ENCODE measurements at regions not wholly inside any gene's neighbourhood (a gene's known extent, or its start where the extent isn't known, plus 50 kb on each side); places are given as distances from the start of the nearest gene placed in this dataset.

DNA sequence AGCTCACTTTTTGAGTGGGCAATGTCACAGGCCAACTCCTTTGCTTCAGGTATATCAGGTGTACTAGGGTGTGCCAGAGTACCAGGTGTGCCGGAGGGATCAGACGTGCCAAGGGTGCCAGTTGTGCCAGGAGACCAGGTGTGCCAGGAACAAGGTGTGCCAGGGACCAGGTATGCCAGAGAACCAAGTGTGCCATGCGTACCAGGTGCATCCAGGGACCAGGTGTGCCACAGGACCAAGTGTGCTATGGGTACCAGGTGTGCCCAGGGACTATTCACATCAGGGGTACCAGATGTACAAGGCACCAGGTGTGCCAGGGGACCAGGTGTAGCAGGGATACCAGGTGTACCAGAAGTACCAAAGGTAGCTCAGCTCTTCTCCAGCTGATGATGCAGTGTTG lies 174.7 kb upstream of the S1PR3 start:
- no peak for DNase-seq (ENCODE audit: low spot score)
- ChIA-PET POLR2A (ENCODE audit: low non-redundant PET) (no interaction called here), CTCF (interaction anchor here (0.7 kb wide), 1 partner anchor 9 kb away, joined by 4 read pairs; no protein-coding TSS in a partner anchor)
- TF ChIP-seq, protein P1, sequence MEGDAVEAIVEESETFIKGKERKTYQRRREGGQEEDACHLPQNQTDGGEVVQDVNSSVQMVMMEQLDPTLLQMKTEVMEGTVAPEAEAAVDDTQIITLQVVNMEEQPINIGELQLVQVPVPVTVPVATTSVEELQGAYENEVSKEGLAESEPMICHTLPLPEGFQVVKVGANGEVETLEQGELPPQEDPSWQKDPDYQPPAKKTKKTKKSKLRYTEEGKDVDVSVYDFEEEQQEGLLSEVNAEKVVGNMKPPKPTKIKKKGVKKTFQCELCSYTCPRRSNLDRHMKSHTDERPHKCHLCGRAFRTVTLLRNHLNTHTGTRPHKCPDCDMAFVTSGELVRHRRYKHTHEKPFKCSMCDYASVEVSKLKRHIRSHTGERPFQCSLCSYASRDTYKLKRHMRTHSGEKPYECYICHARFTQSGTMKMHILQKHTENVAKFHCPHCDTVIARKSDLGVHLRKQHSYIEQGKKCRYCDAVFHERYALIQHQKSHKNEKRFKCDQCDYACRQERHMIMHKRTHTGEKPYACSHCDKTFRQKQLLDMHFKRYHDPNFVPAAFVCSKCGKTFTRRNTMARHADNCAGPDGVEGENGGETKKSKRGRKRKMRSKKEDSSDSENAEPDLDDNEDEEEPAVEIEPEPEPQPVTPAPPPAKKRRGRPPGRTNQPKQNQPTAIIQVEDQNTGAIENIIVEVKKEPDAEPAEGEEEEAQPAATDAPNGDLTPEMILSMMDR (conservative IDR thresholded peaks at IDR 0.05; ENCODE audit: low read depth): no peak
- no peak overlapping the region for H3K27ac ChIP-seq

DNA sequence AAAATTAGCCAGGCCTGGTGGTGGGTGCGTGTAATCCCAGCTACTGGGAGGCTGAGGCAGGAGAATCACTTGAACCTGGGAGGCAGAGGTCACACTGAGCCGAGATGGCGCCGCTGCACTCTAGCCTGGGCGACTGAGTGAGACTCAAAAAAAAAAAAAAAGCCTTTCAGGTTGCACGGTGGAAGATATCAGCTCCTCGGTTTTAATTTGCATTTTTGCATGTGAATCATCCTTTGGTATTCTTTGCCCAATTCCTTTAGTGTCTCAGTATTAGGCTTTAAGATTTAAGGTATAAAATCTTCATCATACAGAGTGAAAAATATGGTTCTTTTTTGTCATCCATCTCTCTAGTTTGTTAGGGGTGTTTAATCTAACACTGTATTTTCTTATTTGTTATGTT lies 173.6 kb upstream of the S1PR3 start:
- H3K27ac ChIP-seq: no peak overlapping the region
- DNase-seq (ENCODE audit: low spot score): no peak
- CTCF ChIA-PET: interaction anchor here (0.6 kb wide), 1 partner anchor 748 kb away, joined by 4 read pairs; no protein-coding TSS in a partner anchor
- POLR2A ChIA-PET (ENCODE audit: low non-redundant PET): interaction anchor here (0.6 kb wide), 1 partner anchor 457 kb away, joined by 5 read pairs; no protein-coding TSS in a partner anchor
- TF ChIP-seq, protein P1 (conservative IDR thresholded peaks at IDR 0.05; ENCODE audit: low read depth): no peak

DNA sequence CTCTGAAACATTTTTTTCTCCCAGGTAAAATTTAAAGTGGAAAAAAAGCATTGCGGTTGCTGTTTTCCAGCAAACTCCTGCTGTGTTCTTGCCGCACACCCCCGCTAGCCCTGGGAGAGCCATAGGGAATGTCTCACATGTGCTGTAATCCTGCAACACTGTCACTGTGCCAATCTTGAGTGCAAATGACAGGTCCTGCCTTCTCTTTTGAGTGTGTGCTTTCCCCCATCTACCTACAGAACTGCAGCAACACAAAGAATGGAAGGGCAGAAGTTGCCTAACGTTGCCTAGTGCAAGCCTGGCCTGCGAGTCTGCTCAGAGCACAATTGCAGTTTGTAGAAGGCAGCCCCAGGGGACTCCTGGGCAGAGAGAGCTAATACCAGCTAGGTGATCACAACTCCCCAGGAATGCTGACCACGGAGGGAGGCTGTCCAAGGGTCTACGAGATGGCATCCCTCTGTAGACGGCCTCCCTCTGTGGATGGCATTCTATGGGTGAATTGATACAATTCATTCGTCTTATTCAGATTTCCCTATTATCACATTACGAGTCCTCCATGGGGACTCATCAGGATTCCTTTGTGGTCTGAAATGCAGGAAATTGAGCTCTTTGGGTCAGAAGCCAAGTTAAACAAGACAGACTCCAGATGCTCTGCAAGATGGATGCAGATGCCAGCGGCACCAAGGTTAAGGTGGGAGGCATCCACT lies 172.6 kb upstream of the S1PR3 start:
- DNase-seq (ENCODE audit: low spot score): no peak
- ChIA-PET POLR2A (ENCODE audit: low non-redundant PET) (no interaction called here), CTCF (no interaction called here)
- no peak overlapping the region for H3K27ac ChIP-seq
- TF ChIP-seq, protein P1 (conservative IDR thresholded peaks at IDR 0.05; ENCODE audit: low read depth): no peak

DNA sequence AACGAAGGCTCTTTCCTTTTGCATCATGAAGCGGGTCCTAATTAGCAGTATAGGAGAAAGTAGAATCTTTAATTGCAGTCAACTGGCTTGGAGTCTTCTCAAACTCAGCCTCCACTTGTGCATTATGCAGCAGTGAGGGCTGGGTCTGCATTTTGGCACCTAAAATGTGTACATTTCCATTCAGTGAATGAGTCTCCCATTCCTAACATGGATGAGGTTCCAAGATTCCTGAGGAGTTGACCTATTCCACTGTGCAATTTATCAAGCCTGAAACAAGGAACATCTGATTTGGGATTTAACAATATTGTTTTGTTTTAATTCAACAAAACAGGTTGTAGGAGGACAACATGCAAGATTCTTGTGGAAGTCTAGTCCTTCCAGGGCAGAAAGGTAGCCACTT lies 171.8 kb upstream of the S1PR3 start:
- ChIA-PET CTCF (no interaction called here), POLR2A (ENCODE audit: low non-redundant PET) (no interaction called here)
- no peak for DNase-seq (ENCODE audit: low spot score)
- H3K27ac ChIP-seq: no peak overlapping the region
- TF ChIP-seq, protein P1 (conservative IDR thresholded peaks at IDR 0.05; ENCODE audit: low read depth): no peak

DNA sequence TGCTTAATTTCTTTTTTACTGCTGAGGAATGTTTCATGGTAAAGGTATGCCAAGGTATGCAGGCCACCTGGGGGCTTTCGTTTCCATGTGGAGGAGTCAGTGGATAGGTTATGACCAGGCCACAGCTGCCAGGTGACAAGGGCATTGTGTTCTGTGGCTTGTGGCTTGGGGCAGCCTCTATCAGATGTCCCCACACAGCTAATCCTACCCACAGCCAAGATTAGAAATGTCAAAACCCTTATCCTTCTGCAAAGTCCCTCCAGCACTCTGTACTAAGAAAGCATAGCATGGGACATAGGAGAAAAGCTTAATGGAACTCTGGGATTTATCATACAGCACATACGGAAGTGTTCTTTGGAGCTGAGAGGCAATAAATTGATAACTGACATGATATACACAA lies 171.2 kb upstream of the S1PR3 start:
- H3K27ac ChIP-seq: no peak overlapping the region
- ChIA-PET CTCF (no interaction called here), POLR2A (ENCODE audit: low non-redundant PET) (no interaction called here)
- DNase-seq (ENCODE audit: low spot score): no peak
- TF ChIP-seq, protein P1 (conservative IDR thresholded peaks at IDR 0.05; ENCODE audit: low read depth): no peak

DNA sequence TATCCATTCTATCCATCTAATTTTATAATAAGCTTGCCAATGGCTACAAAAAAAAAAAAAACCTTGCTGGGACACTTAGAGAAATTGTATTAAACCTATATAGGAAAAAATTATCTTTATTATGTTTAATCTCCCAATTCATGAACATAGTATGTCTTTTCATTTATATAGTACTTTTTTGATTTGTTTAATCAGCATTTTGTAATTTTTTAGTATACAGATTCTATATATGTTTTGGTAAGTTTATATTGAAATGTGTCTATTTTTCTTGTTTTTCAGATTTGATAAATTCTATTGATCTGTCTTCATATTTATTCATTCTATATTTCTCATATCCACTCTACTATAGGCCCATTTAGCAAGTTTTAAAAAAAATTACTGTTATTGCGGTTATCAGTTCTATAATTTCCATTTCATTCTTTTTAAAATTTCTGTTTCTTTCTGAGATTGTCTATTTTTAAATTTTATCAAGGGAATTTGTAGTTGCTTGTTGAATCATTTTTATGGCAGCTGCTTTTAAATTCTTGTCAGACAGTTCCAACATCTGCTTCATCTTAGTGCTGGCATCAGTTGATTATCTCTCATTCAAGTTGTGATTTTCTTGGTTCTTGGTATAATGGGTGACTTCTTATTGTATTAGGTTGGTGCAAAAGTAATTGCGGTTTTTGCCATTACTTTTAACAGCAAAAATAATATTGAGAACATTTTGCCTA lies 170.1 kb upstream of the S1PR3 start:
- CTCF ChIA-PET: no interaction called here
- POLR2A ChIA-PET (ENCODE audit: low non-redundant PET): no interaction called here
- H3K27ac ChIP-seq: no peak overlapping the region
- DNase-seq (ENCODE audit: low spot score): no peak
- TF ChIP-seq, protein P1 (conservative IDR thresholded peaks at IDR 0.05; ENCODE audit: low read depth): no peak

Data from RWPE1 (cell line).